Mesothelial cell of epicardium (in vitro differentiated cells): ENCODE measurements at regions not wholly inside any gene's neighbourhood (a gene's known extent, or its start where the extent isn't known, plus 50 kb on each side); places are given as distances from the start of the nearest gene placed in this dataset.

Experiments
- DNase-seq, 2 experiments: peaks; one replicate each; pipeline ENCODE4 v3.0.0; 2021; ENCODE audit warnings: low spot score in 2 of 2; ENCODE audit not compliant: unreplicated experiment in 2 of 2
- H3K27ac Mint-ChIP-seq: 2 replicates; pipeline ENCODE4 v1.8.0; 2021; ENCODE audit warnings: mixed read lengths
- H3K27me3 Mint-ChIP-seq: 2 replicates; pipeline ENCODE4 v1.8.0; 2021; ENCODE audit warnings: low read depth, mixed read lengths
- H3K36me3 Mint-ChIP-seq: 2 replicates; pipeline ENCODE4 v1.8.0; 2021; ENCODE audit warnings: mixed read lengths
- H3K4me1 Mint-ChIP-seq: 2 replicates; pipeline ENCODE4 v1.8.0; 2021; ENCODE audit warnings: mixed read lengths
- H3K4me3 Mint-ChIP-seq: 2 replicates; pipeline ENCODE4 v1.8.0; 2021; ENCODE audit warnings: mild to moderate bottlenecking, moderate library complexity, mixed read lengths
- H3K9me3 Mint-ChIP-seq: 2 replicates; pipeline ENCODE4 v1.8.0; 2021; ENCODE audit warnings: mixed read lengths
- TF ChIP-seq, protein P1 (sequence below): fragments of 200-600 bp; sonication (generic); IDR thresholded peaks from one replicate; pipeline ENCODE4 v1.5.0; 2021; ENCODE audit warnings: antibody characterized with exemption; ENCODE audit not compliant: unreplicated experiment

DNA sequence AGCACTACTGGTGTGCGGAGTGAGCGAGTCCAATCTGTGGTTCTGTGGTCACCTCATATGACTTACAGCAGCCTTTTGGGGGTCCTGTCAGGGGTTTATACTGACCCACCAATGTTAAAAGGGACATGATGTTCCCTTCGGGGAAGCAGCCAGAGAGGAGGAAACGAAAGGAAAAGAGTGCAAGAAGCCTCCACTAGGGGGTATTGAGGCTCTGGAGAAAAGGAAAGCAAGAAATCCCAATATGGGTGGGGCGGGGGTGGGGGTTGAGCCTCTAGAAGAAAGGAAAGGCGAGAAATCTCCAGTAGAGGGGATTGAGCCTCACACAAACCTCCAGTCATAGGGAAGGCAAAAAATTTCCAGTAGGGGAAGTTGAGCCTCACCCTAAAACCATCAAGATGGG is 249.3 kb upstream of the ECI2 start:
- H3K4me3 Mint-ChIP-seq: no peak overlapping the region
- peaks cover 5% of the 10 kb centered on the region for H3K36me3 Mint-ChIP-seq
- H3K4me1 Mint-ChIP-seq: no peaks in the 10 kb centered on the region
- no peak for DNase-seq
- TF ChIP-seq, protein P1, sequence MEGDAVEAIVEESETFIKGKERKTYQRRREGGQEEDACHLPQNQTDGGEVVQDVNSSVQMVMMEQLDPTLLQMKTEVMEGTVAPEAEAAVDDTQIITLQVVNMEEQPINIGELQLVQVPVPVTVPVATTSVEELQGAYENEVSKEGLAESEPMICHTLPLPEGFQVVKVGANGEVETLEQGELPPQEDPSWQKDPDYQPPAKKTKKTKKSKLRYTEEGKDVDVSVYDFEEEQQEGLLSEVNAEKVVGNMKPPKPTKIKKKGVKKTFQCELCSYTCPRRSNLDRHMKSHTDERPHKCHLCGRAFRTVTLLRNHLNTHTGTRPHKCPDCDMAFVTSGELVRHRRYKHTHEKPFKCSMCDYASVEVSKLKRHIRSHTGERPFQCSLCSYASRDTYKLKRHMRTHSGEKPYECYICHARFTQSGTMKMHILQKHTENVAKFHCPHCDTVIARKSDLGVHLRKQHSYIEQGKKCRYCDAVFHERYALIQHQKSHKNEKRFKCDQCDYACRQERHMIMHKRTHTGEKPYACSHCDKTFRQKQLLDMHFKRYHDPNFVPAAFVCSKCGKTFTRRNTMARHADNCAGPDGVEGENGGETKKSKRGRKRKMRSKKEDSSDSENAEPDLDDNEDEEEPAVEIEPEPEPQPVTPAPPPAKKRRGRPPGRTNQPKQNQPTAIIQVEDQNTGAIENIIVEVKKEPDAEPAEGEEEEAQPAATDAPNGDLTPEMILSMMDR: no peak
- peaks cover 46% of the 10 kb centered on the region for H3K9me3 Mint-ChIP-seq
- H3K27ac Mint-ChIP-seq: no peak overlapping the region
- no peaks in the 10 kb centered on the region for H3K27me3 Mint-ChIP-seq

DNA sequence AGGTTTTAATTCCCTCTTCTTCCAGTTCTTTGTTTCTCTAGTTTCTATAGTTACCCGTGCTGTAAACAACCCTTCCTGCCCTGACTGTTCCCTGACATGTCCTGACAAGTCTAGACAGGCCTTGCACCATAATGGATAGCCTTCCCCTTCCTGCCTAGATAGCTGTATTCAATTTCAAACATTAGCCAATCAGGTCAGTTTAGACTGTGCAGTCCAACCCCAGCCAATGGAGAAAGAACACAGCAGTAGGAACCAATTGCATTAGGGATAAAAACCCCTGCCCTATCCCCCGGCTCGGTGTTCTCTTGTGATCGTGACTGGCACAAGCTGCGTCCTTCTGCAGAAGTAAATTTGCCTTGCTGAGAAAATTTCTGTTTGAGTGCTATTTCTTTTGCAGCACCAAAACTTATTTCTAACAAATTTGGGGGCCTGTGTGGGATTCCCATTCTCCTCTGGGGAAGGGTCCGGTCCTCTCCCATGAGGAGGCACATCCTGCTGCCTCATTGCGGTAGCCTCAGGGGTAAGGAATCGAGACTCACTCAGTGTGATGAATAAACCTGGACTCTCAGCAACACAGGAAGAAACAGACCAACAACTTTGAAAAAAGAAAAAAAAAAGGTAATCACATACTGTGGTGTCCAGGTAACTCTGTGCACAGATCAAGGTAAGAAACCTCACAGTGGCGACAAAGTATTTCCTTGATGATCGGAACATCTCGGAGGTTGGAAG is 248.7 kb upstream of the ECI2 start:
- peaks cover 46% of the 10 kb centered on the region for H3K9me3 Mint-ChIP-seq
- H3K4me3 Mint-ChIP-seq: no peak overlapping the region
- DNase-seq: no peak
- H3K27ac Mint-ChIP-seq: no peak overlapping the region
- H3K36me3 Mint-ChIP-seq: peaks cover 5% of the 10 kb centered on the region
- TF ChIP-seq, protein P1: no peak
- no peaks in the 10 kb centered on the region for H3K27me3 Mint-ChIP-seq
- no peaks in the 10 kb centered on the region for H3K4me1 Mint-ChIP-seq

DNA sequence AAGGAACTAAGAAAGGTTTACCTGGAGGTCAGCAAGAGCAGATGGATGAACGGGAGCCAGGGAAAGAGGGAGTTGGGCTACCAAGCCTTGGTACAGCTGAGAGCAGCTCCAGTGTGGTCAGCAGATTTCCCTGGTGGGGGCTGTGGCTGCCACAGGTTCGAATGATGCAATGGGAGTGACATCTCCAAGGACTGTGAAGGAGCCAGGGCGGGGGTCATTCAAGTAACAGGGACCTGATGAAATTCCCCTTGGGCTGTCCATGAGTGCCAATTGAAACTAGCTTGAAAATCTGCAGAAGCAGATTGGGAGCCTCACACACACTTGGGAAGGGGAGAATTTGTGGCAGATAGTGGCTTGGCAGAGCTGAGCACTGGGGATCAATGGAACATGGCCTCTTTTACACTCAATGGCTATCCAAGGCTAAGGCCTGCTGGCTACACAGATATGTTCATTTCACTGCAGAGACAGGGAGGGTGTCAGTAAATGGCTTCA is 247.0 kb upstream of the ECI2 start:
- Mint-ChIP-seq H3K36me3 (peaks cover 5% of the 10 kb centered on the region), H3K4me1 (peaks cover 2% of the 10 kb centered on the region), H3K9me3 (peaks cover 46% of the 10 kb centered on the region), H3K27me3 (no peaks in the 10 kb centered on the region), H3K4me3 (no peak overlapping the region), H3K27ac (no peak overlapping the region)
- TF ChIP-seq, protein P1: no peak
- DNase-seq: no peak

DNA sequence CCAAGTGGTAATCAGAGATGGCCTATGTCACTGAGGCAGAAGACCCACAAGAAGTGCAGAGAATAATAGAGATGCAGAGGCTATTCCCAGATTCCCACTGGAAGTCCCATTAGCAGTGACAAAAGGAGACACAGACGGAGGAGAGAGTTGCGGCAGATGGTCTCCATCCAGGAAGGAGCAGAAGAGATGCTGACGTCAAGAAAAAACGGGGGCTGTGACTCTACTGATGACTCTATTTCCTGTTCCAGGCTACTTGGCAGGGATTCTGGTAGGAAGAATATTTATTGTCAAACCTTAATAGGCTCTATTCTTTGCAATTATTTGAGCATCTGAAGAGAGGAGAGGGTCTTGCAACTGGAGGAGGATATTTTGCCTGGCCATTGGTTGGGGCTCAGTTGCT is 246.0 kb upstream of the ECI2 start:
- Mint-ChIP-seq H3K9me3 (peaks cover 46% of the 10 kb centered on the region), H3K4me1 (peaks cover 3% of the 10 kb centered on the region), H3K36me3 (peaks cover 5% of the 10 kb centered on the region), H3K27me3 (no peaks in the 10 kb centered on the region), H3K4me3 (no peak overlapping the region), H3K27ac (no peak overlapping the region)
- TF ChIP-seq, protein P1: no peak
- no peak for DNase-seq

DNA sequence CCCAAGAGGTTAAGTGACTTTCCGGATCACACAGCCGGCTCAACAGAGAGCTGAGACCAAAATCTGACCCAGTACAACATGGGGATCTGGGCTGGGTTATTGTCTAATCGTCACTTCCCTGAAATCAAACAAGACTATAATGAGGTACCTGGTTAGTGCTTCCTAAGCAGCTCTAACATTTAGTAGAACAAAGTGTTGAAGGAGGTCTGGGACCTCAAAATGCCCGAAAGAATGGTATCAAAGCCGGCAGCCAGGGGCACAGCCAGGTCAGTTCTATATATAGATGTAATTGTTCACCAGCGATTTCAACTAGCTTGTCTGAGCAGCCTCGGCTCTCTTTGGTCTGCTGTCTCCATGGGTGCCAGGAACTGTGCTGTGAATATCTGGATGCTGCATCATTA is 245.5 kb upstream of the ECI2 start:
- DNase-seq: no peak
- peaks cover 5% of the 10 kb centered on the region for H3K36me3 Mint-ChIP-seq
- peaks cover 45% of the 10 kb centered on the region for H3K9me3 Mint-ChIP-seq
- no peak overlapping the region for H3K4me3 Mint-ChIP-seq
- H3K4me1 Mint-ChIP-seq: peaks cover 3% of the 10 kb centered on the region
- TF ChIP-seq, protein P1: no peak
- no peaks in the 10 kb centered on the region for H3K27me3 Mint-ChIP-seq
- H3K27ac Mint-ChIP-seq: no peak overlapping the region
